ENCODE measurements at regions not wholly inside any gene's neighbourhood (a gene's known extent, or its start where the extent isn't known, plus 50 kb on each side); places are given as distances from the start of the nearest gene placed in this dataset.

DNA sequence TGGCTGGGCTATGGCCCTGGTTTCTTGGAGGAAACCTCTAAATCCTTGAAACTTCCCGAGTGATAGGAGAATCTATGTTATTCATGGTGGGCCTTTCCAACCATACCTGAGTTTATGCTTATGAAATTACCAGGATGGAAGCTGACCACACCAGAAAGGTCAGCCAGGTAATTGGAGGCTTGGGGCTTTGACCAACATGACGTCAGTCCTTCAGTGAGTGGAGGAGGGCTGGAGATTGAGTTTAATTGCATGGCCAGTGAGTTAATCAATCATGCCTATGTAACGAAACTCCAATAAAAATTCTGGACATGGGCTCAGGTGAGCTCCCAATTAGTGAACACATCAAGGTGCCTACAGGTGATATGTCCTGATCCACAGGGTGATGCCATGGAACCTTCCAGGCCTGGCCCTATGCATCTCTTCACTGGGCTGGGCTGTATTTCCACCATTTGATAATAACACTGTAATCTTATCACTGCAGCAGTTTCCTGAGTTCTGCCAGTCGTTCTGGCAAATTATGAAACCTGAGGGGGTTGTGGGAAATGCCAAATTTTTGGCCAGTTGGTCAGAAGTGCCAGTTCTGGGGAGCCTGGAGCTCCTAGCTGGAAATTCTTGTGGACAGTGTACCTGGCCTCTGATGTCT lies 106.5 kb downstream of the CDH26 start:
- no peak overlapping the region for H3K4me3 ChIP-seq (ENCODE audit: low read depth, low read length)
- no peak for DNase-seq (ENCODE audit: low read depth)
- TF ChIP-seq CTCF (IDR thresholded peaks at IDR 0.05; ENCODE audit: control insufficient read depth, extremely low read depth, insufficient read depth) = no peak

- no peak for TF ChIP-seq CTCF (IDR thresholded peaks at IDR 0.05; ENCODE audit: control insufficient read depth, extremely low read depth, insufficient read depth)
- H3K4me3 ChIP-seq (ENCODE audit: low read depth, low read length) = no peak overlapping the region
- DNase-seq (ENCODE audit: low read depth) = no peak
These were observed 107.7 kb downstream of the CDH26 start for GRCh38 chr20:60065741-60066437.

DNA sequence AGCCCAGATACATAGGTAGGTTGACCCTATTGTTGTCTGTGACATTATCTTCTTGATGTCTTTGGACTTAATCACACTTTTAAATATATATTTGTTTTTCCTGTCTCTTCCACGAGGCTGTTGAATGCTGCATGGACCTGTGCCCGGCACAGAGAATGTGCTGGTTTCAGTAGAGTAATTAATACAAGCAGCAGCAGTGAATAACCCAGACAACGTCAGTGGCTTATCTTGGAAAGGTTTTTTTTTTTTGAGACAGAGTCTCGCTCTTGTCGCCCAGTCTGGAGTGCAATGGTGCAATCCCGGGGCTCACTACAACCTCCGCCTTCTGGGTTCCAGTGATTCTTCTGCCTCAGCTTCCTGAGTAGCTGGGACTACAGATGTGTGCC lies 108.2 kb downstream of the CDH26 start:
- no peak for TF ChIP-seq CTCF (IDR thresholded peaks at IDR 0.05; ENCODE audit: control insufficient read depth, extremely low read depth, insufficient read depth)
- DNase-seq (ENCODE audit: low read depth) = no peak

DNA sequence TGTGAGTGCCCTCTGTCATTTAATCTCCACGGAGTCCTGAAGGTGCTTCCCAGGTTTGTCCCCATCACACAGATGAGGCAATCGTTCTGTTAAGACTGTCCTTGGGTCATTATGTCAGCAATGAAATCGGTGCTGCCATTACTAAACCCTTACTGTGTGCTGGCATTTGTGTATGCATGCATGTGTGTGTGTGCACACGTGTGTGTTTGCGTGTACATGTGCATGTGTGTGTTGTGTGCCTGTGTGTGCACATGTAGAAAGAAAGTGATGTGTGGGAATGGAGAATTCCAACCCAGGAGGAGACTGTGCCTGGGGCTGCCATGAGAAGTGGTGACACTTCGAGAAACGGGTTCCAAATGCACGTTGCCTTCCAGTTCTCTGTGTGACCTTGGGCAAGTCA lies 110.3 kb downstream of the CDH26 start:
- no peak for DNase-seq (ENCODE audit: low read depth)
- no peak for TF ChIP-seq CTCF (IDR thresholded peaks at IDR 0.05; ENCODE audit: control insufficient read depth, extremely low read depth, insufficient read depth)

More for the DNA sequence above, 108.2 kb downstream of the CDH26 start:
- no peak overlapping the region for H3K4me3 ChIP-seq (ENCODE audit: low read depth, low read length)

GRCh38 chr20:60069656-60070055 lies 111.4 kb downstream of the CDH26 start:
- no peak for DNase-seq (ENCODE audit: low read depth)
- no peak for TF ChIP-seq CTCF (IDR thresholded peaks at IDR 0.05; ENCODE audit: control insufficient read depth, extremely low read depth, insufficient read depth)
- H3K4me3 ChIP-seq (ENCODE audit: low read depth, low read length) = no peak overlapping the region

More for the DNA sequence above, 110.3 kb downstream of the CDH26 start:
- H3K4me3 ChIP-seq (ENCODE audit: low read depth, low read length) = no peak overlapping the region

DNA sequence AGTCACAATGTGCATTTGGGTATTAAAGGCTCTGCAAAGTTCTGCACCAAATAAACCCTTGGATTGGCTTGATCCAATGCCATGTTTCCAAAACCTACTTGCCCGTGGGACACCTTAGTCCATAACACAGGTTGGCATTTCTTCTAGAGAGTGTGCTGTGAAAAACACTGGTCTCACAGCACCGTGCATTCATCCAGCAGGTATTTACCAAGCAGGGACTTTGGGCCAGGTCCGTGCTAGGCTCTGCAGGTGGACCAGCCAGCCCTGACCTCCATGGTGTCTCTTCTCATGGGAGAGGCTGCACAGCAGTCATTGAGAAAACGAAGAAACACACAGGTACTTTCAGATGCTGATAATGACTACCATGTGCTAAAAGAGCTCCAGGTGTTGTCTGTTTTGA lies 112.6 kb downstream of the CDH26 start:
- TF ChIP-seq CTCF (IDR thresholded peaks at IDR 0.05; ENCODE audit: control insufficient read depth, extremely low read depth, insufficient read depth) = no peak
- DNase-seq (ENCODE audit: low read depth) = no peak
- no peak overlapping the region for H3K4me3 ChIP-seq (ENCODE audit: low read depth, low read length)
